GM12878 (cell line): ENCODE measurements at regions not wholly inside any gene's neighbourhood (a gene's known extent, or its start where the extent isn't known, plus 50 kb on each side); places are given as distances from the start of the nearest gene placed in this dataset.

Source experiments
- CHD4 ChIP-seq: fragments of 200-600 bp; sonication (generic); IDR thresholded peaks from 2 replicates; pipeline ENCODE4 v1.6.1; 2016; ENCODE audit warnings: mild to moderate bottlenecking
- EZH2 ChIP-seq: IDR thresholded peaks from 2 replicates; pipeline ENCODE4 v1.6.1; 2012; ENCODE audit warnings: low read depth, mild to moderate bottlenecking, control low read depth, inconsistent platforms, low read length, borderline replicate concordance; ENCODE audit not compliant: control insufficient read depth
- GABPA ChIP-seq: IDR thresholded peaks from 2 replicates; pipeline ENCODE4 v1.6.1; 2014; ENCODE audit warnings: antibody characterized with exemption, low read depth, mild to moderate bottlenecking, inconsistent platforms
- SUZ12 ChIP-seq: fragments of 200-600 bp; sonication (generic); IDR thresholded peaks from one replicate; pipeline ENCODE4 v1.6.1; 2018; ENCODE audit warnings: antibody characterized with exemption, mild to moderate bottlenecking; ENCODE audit not compliant: unreplicated experiment
- TF ChIP-seq, protein P1 (sequence below), 3 experiments: IDR thresholded peaks in 2 of 3; conservative IDR thresholded peaks in 1 of 3; 2 replicates each; pipeline ENCODE4 v1.5.1; 2011; ENCODE audit warnings: low read depth in 3 of 3, low read length in 3 of 3, mild to moderate bottlenecking in 3 of 3, control low read depth in 2 of 3, moderate library complexity in 2 of 3, inconsistent platforms in 1 of 3, mixed read lengths in 1 of 3; ENCODE audit not compliant: control insufficient read depth in 2 of 3, insufficient read depth in 1 of 3; ENCODE audit errors: extremely low read depth in 1 of 3
- TF ChIP-seq, protein P2 (sequence below): IDR thresholded peaks from 2 replicates; pipeline ENCODE4 v1.6.1; 2012; ENCODE audit warnings: improper control_type of control experiment, low read depth, low read length; ENCODE audit not compliant: insufficient replicate concordance

- TF ChIP-seq, protein P1, sequence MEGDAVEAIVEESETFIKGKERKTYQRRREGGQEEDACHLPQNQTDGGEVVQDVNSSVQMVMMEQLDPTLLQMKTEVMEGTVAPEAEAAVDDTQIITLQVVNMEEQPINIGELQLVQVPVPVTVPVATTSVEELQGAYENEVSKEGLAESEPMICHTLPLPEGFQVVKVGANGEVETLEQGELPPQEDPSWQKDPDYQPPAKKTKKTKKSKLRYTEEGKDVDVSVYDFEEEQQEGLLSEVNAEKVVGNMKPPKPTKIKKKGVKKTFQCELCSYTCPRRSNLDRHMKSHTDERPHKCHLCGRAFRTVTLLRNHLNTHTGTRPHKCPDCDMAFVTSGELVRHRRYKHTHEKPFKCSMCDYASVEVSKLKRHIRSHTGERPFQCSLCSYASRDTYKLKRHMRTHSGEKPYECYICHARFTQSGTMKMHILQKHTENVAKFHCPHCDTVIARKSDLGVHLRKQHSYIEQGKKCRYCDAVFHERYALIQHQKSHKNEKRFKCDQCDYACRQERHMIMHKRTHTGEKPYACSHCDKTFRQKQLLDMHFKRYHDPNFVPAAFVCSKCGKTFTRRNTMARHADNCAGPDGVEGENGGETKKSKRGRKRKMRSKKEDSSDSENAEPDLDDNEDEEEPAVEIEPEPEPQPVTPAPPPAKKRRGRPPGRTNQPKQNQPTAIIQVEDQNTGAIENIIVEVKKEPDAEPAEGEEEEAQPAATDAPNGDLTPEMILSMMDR (IDR thresholded peaks at IDR 0.05 in 2 of 3, conservative IDR thresholded peaks at IDR 0.05 in 1 of 3; ENCODE audit: control insufficient read depth in 2 of 3, extremely low read depth in 1 of 3, insufficient read depth in 1 of 3, low read depth in 3 of 3, low read length in 3 of 3): peak in 2 of 3 experiments; percentile 11 to 23; a peak in 2 of 6 replicates
- TF ChIP-seq CHD4 (no peak), SUZ12 (no peak), GABPA (no peak), EZH2 (no peak)
- TF ChIP-seq, protein P2, sequence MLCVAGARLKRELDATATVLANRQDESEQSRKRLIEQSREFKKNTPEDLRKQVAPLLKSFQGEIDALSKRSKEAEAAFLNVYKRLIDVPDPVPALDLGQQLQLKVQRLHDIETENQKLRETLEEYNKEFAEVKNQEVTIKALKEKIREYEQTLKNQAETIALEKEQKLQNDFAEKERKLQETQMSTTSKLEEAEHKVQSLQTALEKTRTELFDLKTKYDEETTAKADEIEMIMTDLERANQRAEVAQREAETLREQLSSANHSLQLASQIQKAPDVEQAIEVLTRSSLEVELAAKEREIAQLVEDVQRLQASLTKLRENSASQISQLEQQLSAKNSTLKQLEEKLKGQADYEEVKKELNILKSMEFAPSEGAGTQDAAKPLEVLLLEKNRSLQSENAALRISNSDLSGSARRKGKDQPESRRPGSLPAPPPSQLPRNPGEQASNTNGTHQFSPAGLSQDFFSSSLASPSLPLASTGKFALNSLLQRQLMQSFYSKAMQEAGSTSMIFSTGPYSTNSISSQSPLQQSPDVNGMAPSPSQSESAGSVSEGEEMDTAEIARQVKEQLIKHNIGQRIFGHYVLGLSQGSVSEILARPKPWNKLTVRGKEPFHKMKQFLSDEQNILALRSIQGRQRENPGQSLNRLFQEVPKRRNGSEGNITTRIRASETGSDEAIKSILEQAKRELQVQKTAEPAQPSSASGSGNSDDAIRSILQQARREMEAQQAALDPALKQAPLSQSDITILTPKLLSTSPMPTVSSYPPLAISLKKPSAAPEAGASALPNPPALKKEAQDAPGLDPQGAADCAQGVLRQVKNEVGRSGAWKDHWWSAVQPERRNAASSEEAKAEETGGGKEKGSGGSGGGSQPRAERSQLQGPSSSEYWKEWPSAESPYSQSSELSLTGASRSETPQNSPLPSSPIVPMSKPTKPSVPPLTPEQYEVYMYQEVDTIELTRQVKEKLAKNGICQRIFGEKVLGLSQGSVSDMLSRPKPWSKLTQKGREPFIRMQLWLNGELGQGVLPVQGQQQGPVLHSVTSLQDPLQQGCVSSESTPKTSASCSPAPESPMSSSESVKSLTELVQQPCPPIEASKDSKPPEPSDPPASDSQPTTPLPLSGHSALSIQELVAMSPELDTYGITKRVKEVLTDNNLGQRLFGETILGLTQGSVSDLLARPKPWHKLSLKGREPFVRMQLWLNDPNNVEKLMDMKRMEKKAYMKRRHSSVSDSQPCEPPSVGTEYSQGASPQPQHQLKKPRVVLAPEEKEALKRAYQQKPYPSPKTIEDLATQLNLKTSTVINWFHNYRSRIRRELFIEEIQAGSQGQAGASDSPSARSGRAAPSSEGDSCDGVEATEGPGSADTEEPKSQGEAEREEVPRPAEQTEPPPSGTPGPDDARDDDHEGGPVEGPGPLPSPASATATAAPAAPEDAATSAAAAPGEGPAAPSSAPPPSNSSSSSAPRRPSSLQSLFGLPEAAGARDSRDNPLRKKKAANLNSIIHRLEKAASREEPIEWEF: no peak
These were observed 1467.1 kb downstream of the FOXD4L5 start for GRCh38 chr9:63817622-63818518.
